IgD-negative memory B cell (primary cell): ENCODE measurements at regions not wholly inside any gene's neighbourhood (a gene's known extent, or its start where the extent isn't known, plus 50 kb on each side); places are given as distances from the start of the nearest gene placed in this dataset.

ENCODE experiments used
- H3K27ac Mint-ChIP-seq, 3 donors: one replicate each; pipeline ENCODE4 v1.8.0; 2020 to 2022; ENCODE audit warnings: mild to moderate bottlenecking in 3 of 3, mixed read lengths in 3 of 3, moderate library complexity in 1 of 3
- H3K27me3 Mint-ChIP-seq: one replicate; pipeline ENCODE4 v1.8.0; 2021; ENCODE audit warnings: mixed read lengths
- H3K36me3 Mint-ChIP-seq: one replicate; pipeline ENCODE4 v1.8.0; 2020; ENCODE audit warnings: mild to moderate bottlenecking, mixed read lengths
- H3K4me1 Mint-ChIP-seq, 3 donors: one replicate each; pipeline ENCODE4 v1.8.0; 2020 to 2022; ENCODE audit warnings: mixed read lengths in 3 of 3, mild to moderate bottlenecking in 1 of 3
- H3K4me3 Mint-ChIP-seq, 4 donors: one replicate each; pipeline ENCODE4 v1.8.0; 2020 to 2022; ENCODE audit warnings: mild to moderate bottlenecking in 4 of 4, mixed read lengths in 4 of 4, moderate library complexity in 3 of 4
- H3K9me3 Mint-ChIP-seq, 3 donors: one replicate each; pipeline ENCODE4 v1.8.0; 2020 to 2021; ENCODE audit warnings: mixed read lengths in 3 of 3, mild to moderate bottlenecking in 1 of 3

GRCh38 chr4:138945840-138946239 lies 69.7 kb upstream of the NOCT start:
- H3K9me3 Mint-ChIP-seq, result peaks cover 0 to 3% (median 0%) of the 10 kb centered on the region in 3 donors

GRCh38 chr4:138945401-138945800 lies 70.2 kb upstream of the NOCT start:
- peaks cover 0 to 3% (median 0%) of the 10 kb centered on the region in 3 donors for H3K9me3 Mint-ChIP-seq
- H3K27ac Mint-ChIP-seq, result no peak overlapping the region
- no peaks in the 10 kb centered on the region for H3K36me3 Mint-ChIP-seq
- no peaks in the 10 kb centered on the region for H3K4me1 Mint-ChIP-seq
- H3K27me3 Mint-ChIP-seq, result no peaks in the 10 kb centered on the region
- no peak overlapping the region for H3K4me3 Mint-ChIP-seq

More at GRCh38 chr4:138945840-138946239, 69.7 kb upstream of the NOCT start:
- H3K4me3 Mint-ChIP-seq, result no peak overlapping the region
- no peaks in the 10 kb centered on the region for H3K36me3 Mint-ChIP-seq
- H3K27ac Mint-ChIP-seq, result no peak overlapping the region
- no peaks in the 10 kb centered on the region for H3K4me1 Mint-ChIP-seq
- H3K27me3 Mint-ChIP-seq, result no peaks in the 10 kb centered on the region

- H3K9me3 Mint-ChIP-seq, result peaks cover 0 to 3% (median 0%) of the 10 kb centered on the region in 3 donors
- H3K36me3 Mint-ChIP-seq, result no peaks in the 10 kb centered on the region
- H3K4me3 Mint-ChIP-seq, result no peak overlapping the region
- H3K27me3 Mint-ChIP-seq, result peaks cover under 1% of the 10 kb centered on the region
- H3K4me1 Mint-ChIP-seq, result no peaks in the 10 kb centered on the region
- no peak overlapping the region for H3K27ac Mint-ChIP-seq
Observed at GRCh38 chr4:138943893-138944292, 71.7 kb upstream of the NOCT start.

- Mint-ChIP-seq H3K4me3 (no peak overlapping the region), H3K36me3 (no peaks in the 10 kb centered on the region), H3K4me1 (no peaks in the 10 kb centered on the region), H3K27me3 (peaks cover 1% of the 10 kb centered on the region), H3K27ac (no peak overlapping the region), H3K9me3 (no peaks in the 10 kb centered on the region)
Observed at GRCh38 chr4:138941037-138941436, 74.5 kb upstream of the NOCT start.

- Mint-ChIP-seq H3K4me1 (no peaks in the 10 kb centered on the region), H3K27ac (no peak overlapping the region), H3K9me3 (no peaks in the 10 kb centered on the region), H3K36me3 (no peaks in the 10 kb centered on the region), H3K27me3 (peaks cover 1% of the 10 kb centered on the region), H3K4me3 (no peak overlapping the region)
Observed at GRCh38 chr4:138939960-138940359, 75.6 kb upstream of the NOCT start.

GRCh38 chr4:138938366-138938690 lies 77.3 kb upstream of the NOCT start:
- peaks cover 1% of the 10 kb centered on the region for H3K27me3 Mint-ChIP-seq
- no peaks in the 10 kb centered on the region for H3K4me1 Mint-ChIP-seq
- no peak overlapping the region for H3K27ac Mint-ChIP-seq
- no peak overlapping the region for H3K4me3 Mint-ChIP-seq
- no peaks in the 10 kb centered on the region for H3K9me3 Mint-ChIP-seq
- H3K36me3 Mint-ChIP-seq, result no peaks in the 10 kb centered on the region

- H3K27me3 Mint-ChIP-seq, result peaks cover 1% of the 10 kb centered on the region
- no peak overlapping the region for H3K4me3 Mint-ChIP-seq
- no peaks in the 10 kb centered on the region for H3K36me3 Mint-ChIP-seq
- H3K9me3 Mint-ChIP-seq, result no peaks in the 10 kb centered on the region
- H3K27ac Mint-ChIP-seq, result no peak overlapping the region
- H3K4me1 Mint-ChIP-seq, result no peaks in the 10 kb centered on the region
Observed at GRCh38 chr4:138935135-138935807, 80.3 kb upstream of the NOCT start.

- H3K36me3 Mint-ChIP-seq, result no peaks in the 10 kb centered on the region
- no peaks in the 10 kb centered on the region for H3K27me3 Mint-ChIP-seq
- no peak overlapping the region for H3K27ac Mint-ChIP-seq
- no peaks in the 10 kb centered on the region for H3K9me3 Mint-ChIP-seq
- no peaks in the 10 kb centered on the region for H3K4me1 Mint-ChIP-seq
- H3K4me3 Mint-ChIP-seq, result no peak overlapping the region
Observed at GRCh38 chr4:138927072-138927471, 88.5 kb upstream of the NOCT start.

GRCh38 chr4:138925495-138925894 lies 90.1 kb upstream of the NOCT start:
- Mint-ChIP-seq H3K27ac (no peak overlapping the region), H3K9me3 (no peaks in the 10 kb centered on the region), H3K27me3 (no peaks in the 10 kb centered on the region), H3K36me3 (no peaks in the 10 kb centered on the region), H3K4me1 (no peaks in the 10 kb centered on the region), H3K4me3 (no peak overlapping the region)

- no peak overlapping the region for H3K4me3 Mint-ChIP-seq
- H3K4me1 Mint-ChIP-seq, result peaks cover 3 to 10% (median 7%) of the 10 kb centered on the region in 3 donors
- H3K27ac Mint-ChIP-seq, result no peak overlapping the region
- peaks cover 4% of the 10 kb centered on the region for H3K27me3 Mint-ChIP-seq
- no peaks in the 10 kb centered on the region for H3K36me3 Mint-ChIP-seq
- no peaks in the 10 kb centered on the region for H3K9me3 Mint-ChIP-seq
Observed at GRCh38 chr4:138919094-138919936, 96.3 kb upstream of the NOCT start.

- H3K4me3 Mint-ChIP-seq, result peak overlapping the region in 1 of 4 donors; percentile 66
- no peak overlapping the region for H3K27ac Mint-ChIP-seq
- no peaks in the 10 kb centered on the region for H3K36me3 Mint-ChIP-seq
- peaks cover 6% of the 10 kb centered on the region for H3K27me3 Mint-ChIP-seq
- peaks cover 3 to 10% (median 7%) of the 10 kb centered on the region in 3 donors for H3K4me1 Mint-ChIP-seq
- H3K9me3 Mint-ChIP-seq, result no peaks in the 10 kb centered on the region
Observed at GRCh38 chr4:138918169-138918869, 97.3 kb upstream of the NOCT start.

GRCh38 chr4:138916763-138917162 lies 98.8 kb upstream of the NOCT start:
- H3K4me1 Mint-ChIP-seq, result peaks cover 3 to 10% (median 7%) of the 10 kb centered on the region in 3 donors
- no peaks in the 10 kb centered on the region for H3K9me3 Mint-ChIP-seq
- peaks cover 6% of the 10 kb centered on the region for H3K27me3 Mint-ChIP-seq
- no peak overlapping the region for H3K4me3 Mint-ChIP-seq
- no peak overlapping the region for H3K27ac Mint-ChIP-seq
- peaks cover 3% of the 10 kb centered on the region for H3K36me3 Mint-ChIP-seq

GRCh38 chr4:138915756-138916155 lies 99.8 kb upstream of the NOCT start:
- Mint-ChIP-seq H3K27ac (no peak overlapping the region), H3K36me3 (peaks cover 3% of the 10 kb centered on the region), H3K4me1 (peaks cover 3 to 10% (median 7%) of the 10 kb centered on the region in 3 donors), H3K4me3 (no peak overlapping the region), H3K27me3 (peaks cover 8% of the 10 kb centered on the region), H3K9me3 (no peaks in the 10 kb centered on the region)

GRCh38 chr4:138912704-138913340 lies 102.8 kb upstream of the NOCT start:
- no peaks in the 10 kb centered on the region for H3K9me3 Mint-ChIP-seq
- H3K27me3 Mint-ChIP-seq, result peaks cover 3% of the 10 kb centered on the region
- H3K4me1 Mint-ChIP-seq, result peaks cover 3 to 10% (median 4%) of the 10 kb centered on the region in 3 donors
- H3K4me3 Mint-ChIP-seq, result no peak overlapping the region
- peaks cover 3% of the 10 kb centered on the region for H3K36me3 Mint-ChIP-seq
- no peak overlapping the region for H3K27ac Mint-ChIP-seq
